Endothelial cell of umbilical vein (primary cell): ENCODE measurements at regions not wholly inside any gene's neighbourhood (a gene's known extent, or its start where the extent isn't known, plus 50 kb on each side); places are given as distances from the start of the nearest gene placed in this dataset.

ENCODE experiments used
- BruUV-seq: library from RNA; stranded (reverse); fragments of 400-500 nt; replicated peaks from 2 replicates; lab custom pipeline; 2021; lab: Mats Ljungman, UMichigan
- CTCF ChIA-PET: fragments of 300-600, 350-600 bp; sonication (Branson Sonifier 250); formaldehyde crosslinking; loops from one replicate; lab custom pipeline; 2021; ENCODE audit warnings: antibody characterized with exemption, inconsistent platforms; lab: Charles Lee
- POLR2A ChIA-PET: fragments of 300-600, 350-600 bp; sonication (Branson Sonifier 250); formaldehyde crosslinking; loops from one replicate; lab custom pipeline; 2021; ENCODE audit warnings: antibody characterized with exemption, inconsistent platforms; lab: Charles Lee
- DNase-seq: peaks from one replicate; pipeline ENCODE4 v3.0.0-alpha.2; 2011; ENCODE audit warnings: low read depth, low spot score
- FAIRE-seq: peaks from 2 replicates; lab custom pipeline; 2011; peaks lifted over from hg19 to GRCh38; lab: Jason Lieb, UNC
- H2AFZ ChIP-seq: 2 replicates; pipeline ENCODE4 v1.6.0; 2012; ENCODE audit warnings: low read depth, low read length, control low read depth, inconsistent platforms
- H3K27ac ChIP-seq: 2 replicates; pipeline ENCODE4 v1.5.1; 2011; ENCODE audit warnings: low read depth, mild to moderate bottlenecking, control low read depth, low read length, moderate library complexity; ENCODE audit not compliant: insufficient read depth
- H3K27me3 ChIP-seq, 2 experiments: 2 replicates each; pipeline versions ENCODE4 v1.6.0 to v1.6.1; 2011; ENCODE audit warnings: low read length in 2 of 2, mixed read lengths in 1 of 2; ENCODE audit not compliant: control insufficient read depth in 2 of 2, insufficient read depth in 2 of 2
- H3K36me3 ChIP-seq, 2 experiments: 2 replicates in 1 of 2; 3 replicates in 1 of 2; pipeline ENCODE4 v1.5.1; 2011; ENCODE audit warnings: low read length in 2 of 2, mild to moderate bottlenecking in 1 of 2, moderate library complexity in 1 of 2; ENCODE audit not compliant: control insufficient read depth in 2 of 2, insufficient read depth in 2 of 2; ENCODE audit errors: extremely low read depth in 1 of 2
- H3K4me1 ChIP-seq: 3 replicates; pipeline ENCODE4 v1.5.1; 2011; ENCODE audit warnings: mild to moderate bottlenecking, low read length; ENCODE audit not compliant: control insufficient read depth, insufficient read depth; ENCODE audit errors: extremely low read depth
- H3K4me2 ChIP-seq: 2 replicates; pipeline ENCODE4 v1.6.1; 2011; ENCODE audit warnings: low read length, control low read depth, mixed read lengths; ENCODE audit not compliant: insufficient read depth
- H3K4me3 ChIP-seq, 3 experiments: fragments of 200-600 bp in 1 of 3; sonication (generic), shearing (Covaris generic) in 1 of 3; replicated peaks in 1 of 3; 2 replicates each; pipeline ENCODE4 v1.5.1; 2011 to 2016; ENCODE audit warnings: control low read depth in 3 of 3, low read length in 3 of 3, mild to moderate bottlenecking in 2 of 3, inconsistent platforms in 1 of 3, low read depth in 1 of 3, moderate library complexity in 1 of 3; ENCODE audit not compliant: insufficient read depth in 1 of 3
- H3K79me2 ChIP-seq: 2 replicates; pipeline ENCODE4 v1.6.0; 2012; ENCODE audit warnings: low read length, inconsistent platforms; ENCODE audit not compliant: control insufficient read depth, insufficient read depth
- H3K9ac ChIP-seq: replicated peaks from 2 replicates; pipeline ENCODE3; 2011; ENCODE audit warnings: low read length, control low read depth; ENCODE audit not compliant: insufficient read depth; ENCODE audit errors: extremely low read depth
- H3K9me1 ChIP-seq: replicated peaks from 3 replicates; pipeline ENCODE4 v1.6.0; 2011; ENCODE audit warnings: mild to moderate bottlenecking, low read length; ENCODE audit not compliant: control insufficient read depth, insufficient read depth; ENCODE audit errors: extremely low read depth
- H3K9me3 ChIP-seq: replicated peaks from 2 replicates; pipeline ENCODE4 v1.5.1; 2012; ENCODE audit warnings: low read length, inconsistent platforms; ENCODE audit not compliant: control insufficient read depth, insufficient read depth
- H4K20me1 ChIP-seq: replicated peaks from 2 replicates; pipeline ENCODE3; 2011; ENCODE audit warnings: mild to moderate bottlenecking, low read length; ENCODE audit not compliant: control insufficient read depth, insufficient read depth; ENCODE audit errors: extremely low read depth
- EZH2 ChIP-seq: IDR thresholded peaks from 2 replicates; pipeline ENCODE4 v1.6.1; 2012; ENCODE audit warnings: borderline replicate concordance, low read depth, mild to moderate bottlenecking, moderate library complexity, low read length, inconsistent platforms; ENCODE audit not compliant: severe bottlenecking
- FOS ChIP-seq: IDR thresholded peaks from 2 replicates; pipeline ENCODE4 v1.6.1; 2011; ENCODE audit warnings: mild to moderate bottlenecking, low read length, moderate library complexity, borderline replicate concordance; ENCODE audit not compliant: insufficient read depth
- GATA2 ChIP-seq: IDR thresholded peaks from 2 replicates; pipeline ENCODE4 v1.7.0; 2011; ENCODE audit warnings: low read depth, mild to moderate bottlenecking, moderate library complexity, mixed read lengths, low read length; ENCODE audit not compliant: insufficient read length, insufficient read depth
- JUN ChIP-seq: IDR thresholded peaks from 2 replicates; pipeline ENCODE4 v1.6.1; 2011; ENCODE audit warnings: borderline replicate concordance, low read depth; ENCODE audit not compliant: insufficient read length, insufficient read depth
- MAX ChIP-seq: IDR thresholded peaks from 2 replicates; pipeline ENCODE4 v1.6.1; 2011; ENCODE audit not compliant: insufficient read depth, insufficient read length
- MYC ChIP-seq: IDR thresholded peaks from one replicate; pipeline ENCODE4 v1.6.1; 2011; ENCODE audit warnings: mild to moderate bottlenecking, low read depth, low read length
- POLR2A ChIP-seq: IDR thresholded peaks from 2 replicates; pipeline ENCODE4 v1.6.1; 2012; ENCODE audit warnings: low read depth, mild to moderate bottlenecking, control low read depth, low read length
- POLR2AphosphoS5 ChIP-seq: IDR thresholded peaks from 2 replicates; pipeline ENCODE4 v1.6.1; 2012; ENCODE audit warnings: low read depth, mild to moderate bottlenecking, control low read depth, low read length, moderate library complexity; ENCODE audit not compliant: insufficient read depth
- dilution Hi-C: fragments of 300-500 bp; cut with MboI; formaldehyde crosslinking; loops from one replicate; pipeline ENCODE4 v1.15.0; 2019; ENCODE audit warnings: low sequenced_read_pairs; ENCODE audit not compliant: extremely low pct_ligation_motif_present
- intact Hi-C: fragments of 100-400 bp; cut with micrococcal nuclease; formaldehyde crosslinking; loops from one replicate; pipeline ENCODE4 v1.10.0; 2022
- TF ChIP-seq, protein P1 (sequence below), 2 donors: IDR thresholded peaks; 1 replicate in 1 of 2; 2 replicates in 1 of 2; pipeline ENCODE4 v1.5.1; 2011; ENCODE audit warnings: low read length in 2 of 2, mild to moderate bottlenecking in 2 of 2, moderate library complexity in 2 of 2, control low read depth in 1 of 2, inconsistent platforms in 1 of 2, low read depth in 1 of 2; ENCODE audit not compliant: insufficient read depth in 1 of 2; ENCODE audit errors: extremely low read depth in 1 of 2

- no peak for FAIRE-seq
- no peaks in the 10 kb centered on the region for H3K4me1 ChIP-seq
- no peak overlapping the region for H3K27ac ChIP-seq
- no peak overlapping the region for H3K9ac ChIP-seq
- intact Hi-C loops (no loop called here), dilution Hi-C loops (no loop called here)
- no peaks in the 10 kb centered on the region for H3K36me3 ChIP-seq
- no peak for DNase-seq
- CTCF ChIA-PET = no interaction called here
- no peak for TF ChIP-seq GATA2
- no peak for TF ChIP-seq EZH2
- TF ChIP-seq POLR2A = no peak
- no peak for TF ChIP-seq POLR2AphosphoS5
- TF ChIP-seq MYC = no peak
- peaks cover 2 to 6% of the 10 kb centered on the region in 2 experiments for H3K27me3 ChIP-seq
- H2AFZ ChIP-seq = no peak overlapping the region
- H3K79me2 ChIP-seq = no peaks in the 10 kb centered on the region
- H3K4me3 ChIP-seq = no peak overlapping the region
- no peaks in the 10 kb centered on the region for H3K9me3 ChIP-seq
- POLR2A ChIA-PET = no interaction called here
- no TSS peak for BruUV-seq
- H3K4me2 ChIP-seq = no peak overlapping the region
- H4K20me1 ChIP-seq = no peaks in the 10 kb centered on the region
- H3K9me1 ChIP-seq = no peaks in the 10 kb centered on the region
Observed at GRCh38 chr11:34564406-34564805, 50.8 kb upstream of the ELF5 start.

DNA sequence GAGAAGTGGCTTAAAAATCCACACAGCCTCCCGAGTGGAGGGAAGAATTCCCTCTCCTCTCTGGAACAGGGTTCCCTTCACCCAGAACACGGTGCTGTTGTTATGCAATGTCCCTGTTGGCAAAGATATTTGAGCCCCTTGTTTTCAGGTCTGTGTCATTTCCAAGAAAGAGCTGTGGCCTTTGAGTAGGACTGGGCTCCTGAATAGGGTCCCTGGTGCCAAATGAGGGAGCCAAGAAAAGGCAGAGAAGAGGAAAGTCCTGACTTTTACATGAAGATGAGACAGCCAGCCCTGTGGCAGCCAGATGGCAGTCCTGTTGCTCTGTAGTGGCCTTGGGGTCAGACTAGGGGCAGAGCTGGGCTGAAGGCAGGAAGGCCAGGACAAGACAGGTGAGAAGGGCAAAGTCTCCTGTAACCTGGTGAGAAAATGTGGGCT lies 51.2 kb upstream of the ELF5 start:
- H3K79me2 ChIP-seq = no peaks in the 10 kb centered on the region
- H3K27ac ChIP-seq = no peak overlapping the region
- no peaks in the 10 kb centered on the region for H3K4me1 ChIP-seq
- no TSS peak for BruUV-seq
- no peak overlapping the region for H3K9ac ChIP-seq
- no peak overlapping the region for H3K4me3 ChIP-seq
- no peaks in the 10 kb centered on the region for H3K9me3 ChIP-seq
- TF ChIP-seq MAX (no peak), POLR2AphosphoS5 (no peak), MYC (no peak), POLR2A (no peak), FOS (no peak), GATA2 (no peak), JUN (no peak), EZH2 (no peak)
- TF ChIP-seq, protein P1, sequence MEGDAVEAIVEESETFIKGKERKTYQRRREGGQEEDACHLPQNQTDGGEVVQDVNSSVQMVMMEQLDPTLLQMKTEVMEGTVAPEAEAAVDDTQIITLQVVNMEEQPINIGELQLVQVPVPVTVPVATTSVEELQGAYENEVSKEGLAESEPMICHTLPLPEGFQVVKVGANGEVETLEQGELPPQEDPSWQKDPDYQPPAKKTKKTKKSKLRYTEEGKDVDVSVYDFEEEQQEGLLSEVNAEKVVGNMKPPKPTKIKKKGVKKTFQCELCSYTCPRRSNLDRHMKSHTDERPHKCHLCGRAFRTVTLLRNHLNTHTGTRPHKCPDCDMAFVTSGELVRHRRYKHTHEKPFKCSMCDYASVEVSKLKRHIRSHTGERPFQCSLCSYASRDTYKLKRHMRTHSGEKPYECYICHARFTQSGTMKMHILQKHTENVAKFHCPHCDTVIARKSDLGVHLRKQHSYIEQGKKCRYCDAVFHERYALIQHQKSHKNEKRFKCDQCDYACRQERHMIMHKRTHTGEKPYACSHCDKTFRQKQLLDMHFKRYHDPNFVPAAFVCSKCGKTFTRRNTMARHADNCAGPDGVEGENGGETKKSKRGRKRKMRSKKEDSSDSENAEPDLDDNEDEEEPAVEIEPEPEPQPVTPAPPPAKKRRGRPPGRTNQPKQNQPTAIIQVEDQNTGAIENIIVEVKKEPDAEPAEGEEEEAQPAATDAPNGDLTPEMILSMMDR (IDR thresholded peaks at IDR 0.05; ENCODE audit: extremely low read depth in 1 of 2, insufficient read depth in 1 of 2, low read depth in 1 of 2, low read length in 2 of 2) = no peak
- H3K36me3 ChIP-seq = no peaks in the 10 kb centered on the region
- ChIA-PET CTCF (interaction anchor here (1.5 to 1.7 kb wide), 2 partner anchors 21 to 30 kb away, joined by 4 to 6 read pairs; no protein-coding TSS in a partner anchor), POLR2A (no interaction called here)
- H2AFZ ChIP-seq = no peak overlapping the region
- intact Hi-C loops (loop anchor here (1.0 kb wide), 1 partner anchor 325 kb away; no protein-coding TSS in a partner anchor), dilution Hi-C loops (no loop called here)
- FAIRE-seq (no peak), DNase-seq (no peak)
- peaks cover 2 to 6% of the 10 kb centered on the region in 2 experiments for H3K27me3 ChIP-seq
- H3K9me1 ChIP-seq = no peaks in the 10 kb centered on the region
- no peak overlapping the region for H3K4me2 ChIP-seq
- no peaks in the 10 kb centered on the region for H4K20me1 ChIP-seq
